SU-DHL-6 (cell line): ENCODE measurements at regions not wholly inside any gene's neighbourhood (a gene's known extent, or its start where the extent isn't known, plus 50 kb on each side); places are given as distances from the start of the nearest gene placed in this dataset.
A peak's percentile ranks its signal among the peaks of the same experiment; 100 is the strongest.

Experiments used
- H2AFZ ChIP-seq: fragments of 200-600 bp; sonication (generic); 2 replicates; pipeline ENCODE4 v1.6.1; 2014; ENCODE audit warnings: low read depth, mild to moderate bottlenecking, moderate library complexity, mixed read lengths, antibody characterized with exemption, low read length; ENCODE audit not compliant: severe bottlenecking
- H3F3A ChIP-seq: fragments of 200-600 bp; shearing (Covaris generic); 2 replicates; pipeline ENCODE4 v1.6.0; 2016; ENCODE audit warnings: antibody characterized with exemption, mild to moderate bottlenecking; ENCODE audit not compliant: insufficient read depth
- H3K27ac ChIP-seq: fragments of 200-600 bp; sonication (generic); 2 replicates; pipeline ENCODE4 v1.5.1; 2016; ENCODE audit warnings: low read depth, mild to moderate bottlenecking, low read length, moderate library complexity, mixed read lengths
- H3K27me3 ChIP-seq: fragments of 200-600 bp; sonication (generic), shearing (Covaris generic); 2 replicates; pipeline ENCODE4 v1.6.0; 2014; ENCODE audit warnings: mild to moderate bottlenecking, low read length
- H3K36me3 ChIP-seq: fragments of 200-600 bp; sonication (generic); 2 replicates; pipeline ENCODE4 v1.6.1; 2014; ENCODE audit warnings: mild to moderate bottlenecking, low read length, mixed read lengths
- H3K4me2 ChIP-seq: fragments of 300-600, 200-600 bp; shearing (Covaris generic), sonication (generic); 2 replicates; pipeline ENCODE4 v1.6.0; 2014; ENCODE audit warnings: low read length, low read depth, mild to moderate bottlenecking; ENCODE audit not compliant: poor library complexity, severe bottlenecking
- H3K4me3 ChIP-seq: fragments of 200-600 bp; sonication (generic); 2 replicates; pipeline ENCODE4 v1.5.1; 2014; ENCODE audit warnings: antibody characterized with exemption, low read length, mild to moderate bottlenecking, mixed read lengths; ENCODE audit not compliant: insufficient read depth, poor library complexity, severe bottlenecking
- H3K79me2 ChIP-seq: fragments of 200-600 bp; sonication (generic); 2 replicates; pipeline ENCODE4 v1.6.1; 2014; ENCODE audit warnings: mild to moderate bottlenecking, low read length, moderate library complexity; ENCODE audit not compliant: insufficient read depth
- H3K9ac ChIP-seq: fragments of 200-600 bp; sonication (generic); 2 replicates; pipeline ENCODE4 v1.7.0; 2014; ENCODE audit warnings: mild to moderate bottlenecking, low read length
- H3K9me2 ChIP-seq: fragments of 200-600 bp; sonication (generic); replicated peaks from 2 replicates; pipeline ENCODE4 v1.6.1; 2014; ENCODE audit warnings: low read length; ENCODE audit not compliant: insufficient read depth
- H3K9me3 ChIP-seq: fragments of 200-600 bp; sonication (generic); 2 replicates; pipeline ENCODE4 v1.6.1; 2014; ENCODE audit warnings: low read length, mixed read lengths; ENCODE audit not compliant: insufficient read depth
- H4K20me1 ChIP-seq: fragments of 200-600 bp; sonication (generic); 2 replicates; pipeline ENCODE4 v1.6.1; 2014; ENCODE audit warnings: low read depth, mild to moderate bottlenecking, antibody characterized with exemption, low read length, moderate library complexity, mixed read lengths
- CTCF ChIP-seq: fragments of 200-600 bp; sonication (generic); IDR thresholded peaks from one replicate; pipeline ENCODE4 v1.5.1; 2017; ENCODE audit warnings: antibody characterized with exemption, mild to moderate bottlenecking, low read length, moderate library complexity; ENCODE audit not compliant: insufficient read depth, poor library complexity, severe bottlenecking
- EZH2phosphoT487 ChIP-seq: fragments of 200-600 bp; sonication (generic), shearing (Covaris generic); conservative IDR thresholded peaks from 2 replicates; pipeline ENCODE4 v1.6.1; 2018; ENCODE audit warnings: mild to moderate bottlenecking, antibody characterized with exemption, low read length, moderate library complexity, mixed read lengths

GRCh38 chr6:6927521-6928361 lies 180.0 kb upstream of the RREB1 start:
- no peak overlapping the region for H3K9ac ChIP-seq
- H3K4me2 ChIP-seq, result no peak overlapping the region

GRCh38 chr6:6930223-6930880 lies 177.4 kb upstream of the RREB1 start:
- no peaks in the 10 kb centered on the region for H3K36me3 ChIP-seq
- no peaks in the 10 kb centered on the region for H3K9me3 ChIP-seq
- H4K20me1 ChIP-seq, result no peaks in the 10 kb centered on the region
- no peak overlapping the region for H2AFZ ChIP-seq
- no peaks in the 10 kb centered on the region for H3F3A ChIP-seq
- H3K9me2 ChIP-seq, result no peaks in the 10 kb centered on the region
- H3K4me3 ChIP-seq, result no peak overlapping the region
- TF ChIP-seq EZH2phosphoT487 (no peak), CTCF (no peak)
- H3K79me2 ChIP-seq, result no peaks in the 10 kb centered on the region
- H3K4me2 ChIP-seq, result no peak overlapping the region
- no peak overlapping the region for H3K9ac ChIP-seq
- H3K27ac ChIP-seq, result no peak overlapping the region
- H3K27me3 ChIP-seq, result no peaks in the 10 kb centered on the region

More at GRCh38 chr6:6927521-6928361, 180.0 kb upstream of the RREB1 start:
- TF ChIP-seq EZH2phosphoT487 (no peak), CTCF (no peak)
- no peaks in the 10 kb centered on the region for H3K9me3 ChIP-seq
- H3K27ac ChIP-seq, result no peak overlapping the region
- no peak overlapping the region for H3K4me3 ChIP-seq
- no peaks in the 10 kb centered on the region for H4K20me1 ChIP-seq
- no peaks in the 10 kb centered on the region for H3F3A ChIP-seq
- no peak overlapping the region for H2AFZ ChIP-seq
- no peaks in the 10 kb centered on the region for H3K79me2 ChIP-seq
- H3K9me2 ChIP-seq, result no peaks in the 10 kb centered on the region
- H3K27me3 ChIP-seq, result no peaks in the 10 kb centered on the region
- no peaks in the 10 kb centered on the region for H3K36me3 ChIP-seq

GRCh38 chr6:6931071-6932025 lies 176.4 kb upstream of the RREB1 start:
- H3K9ac ChIP-seq, result peak overlapping the region; percentile 6; the same call in 1 of the 2 replicates

More at GRCh38 chr6:6931071-6932025, 176.4 kb upstream of the RREB1 start:
- no peaks in the 10 kb centered on the region for H3K79me2 ChIP-seq
- H3K4me3 ChIP-seq, result no peak overlapping the region
- H3K9me2 ChIP-seq, result no peaks in the 10 kb centered on the region
- TF ChIP-seq EZH2phosphoT487, result no peak
- no peak for TF ChIP-seq CTCF
- no peaks in the 10 kb centered on the region for H4K20me1 ChIP-seq
- no peaks in the 10 kb centered on the region for H3F3A ChIP-seq
- H3K27ac ChIP-seq, result no peak overlapping the region
- peak overlapping the region; percentile 96 for H2AFZ ChIP-seq
- no peaks in the 10 kb centered on the region for H3K27me3 ChIP-seq
- no peaks in the 10 kb centered on the region for H3K36me3 ChIP-seq
- H3K9me3 ChIP-seq, result no peaks in the 10 kb centered on the region
- H3K4me2 ChIP-seq, result peak overlapping the region; percentile 40
